OCI-LY7 (cell line): ENCODE measurements at regions not wholly inside any gene's neighbourhood (a gene's known extent, or its start where the extent isn't known, plus 50 kb on each side); places are given as distances from the start of the nearest gene placed in this dataset.

Source experiments
- CTCF ChIP-seq: fragments of 200-600 bp; sonication (generic); conservative IDR thresholded peaks from 2 replicates; pipeline ENCODE4 v1.5.1; 2014; ENCODE audit warnings: mild to moderate bottlenecking, antibody characterized with exemption, low read length, moderate library complexity, mixed read lengths
- EZH2phosphoT487 ChIP-seq: fragments of 200-600 bp; sonication (generic); IDR thresholded peaks from 2 replicates; pipeline ENCODE4 v1.6.1; 2018; ENCODE audit warnings: low read depth, borderline replicate concordance, mild to moderate bottlenecking, mixed run types, antibody characterized with exemption, low read length, moderate library complexity, mixed read lengths

DNA sequence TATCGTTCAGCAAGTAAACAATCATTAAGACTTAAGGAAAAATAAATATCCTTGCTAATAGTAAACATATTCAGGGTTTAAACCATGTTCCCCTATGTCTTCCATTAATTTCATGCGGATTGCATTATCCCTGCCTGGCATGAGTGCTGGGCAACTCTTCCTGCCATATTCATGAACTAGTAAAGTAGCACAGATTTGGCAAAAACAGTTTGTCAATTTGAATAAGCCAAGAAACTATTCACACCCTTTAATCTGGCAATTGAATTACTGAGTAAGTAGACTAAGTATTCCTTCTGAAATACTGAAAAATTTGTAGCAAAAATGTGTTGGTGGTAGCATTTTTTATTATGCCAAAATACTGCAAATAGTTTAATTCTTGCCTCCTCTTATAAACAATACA, 512.0 kb downstream of the NLGN4X start:
- TF ChIP-seq CTCF (no peak), EZH2phosphoT487 (no peak)
